H1 (cell line): ENCODE measurements at regions not wholly inside any gene's neighbourhood (a gene's known extent, or its start where the extent isn't known, plus 50 kb on each side); places are given as distances from the start of the nearest gene placed in this dataset.

Source experiments
- CTCF ChIA-PET: fragments of 300-600 bp; sonication (Branson Sonifier 250); formaldehyde crosslinking; loops from one replicate; lab custom pipeline; 2021; ENCODE audit not compliant: partially characterized antibody; lab: Charles Lee
- POLR2A ChIA-PET: fragments of 300-600 bp; sonication (Branson Sonifier 250); formaldehyde crosslinking; loops from one replicate; lab custom pipeline; 2021; ENCODE audit warnings: inconsistent platforms; ENCODE audit not compliant: partially characterized antibody; lab: Charles Lee
- DNase-seq, 2 experiments: peaks; one replicate each; pipeline versions ENCODE4 v3.0.0 to v3.0.0-alpha.2; 2010 to 2022; ENCODE audit warnings: low spot score in 2 of 2, low read depth in 1 of 2, mixed read lengths in 1 of 2
- FAIRE-seq: peaks from 2 replicates; lab custom pipeline; 2011; peaks lifted over from hg19 to GRCh38; lab: Jason Lieb, UNC
- H2AFZ ChIP-seq: 2 replicates; pipeline ENCODE4 v1.8.1; 2012; ENCODE audit warnings: low read length, inconsistent platforms
- H2AK5ac ChIP-seq: 2 replicates; pipeline ENCODE4 v1.6.1; 2013; ENCODE audit warnings: low read depth, low read length
- H2BK120ac ChIP-seq: replicated peaks from 2 replicates; pipeline ENCODE3; 2013; ENCODE audit warnings: low read depth, low read length, inconsistent platforms
- H2BK12ac ChIP-seq: 2 replicates; pipeline ENCODE4 v1.6.1; 2013; ENCODE audit warnings: low read depth, low read length
- H2BK15ac ChIP-seq: 2 replicates; pipeline ENCODE4 v1.6.1; 2013; ENCODE audit warnings: low read length
- H2BK20ac ChIP-seq: 2 replicates; pipeline ENCODE4 v1.6.1; 2013; ENCODE audit warnings: low read length
- H2BK5ac ChIP-seq: 2 replicates; pipeline ENCODE4 v1.6.1; 2013; ENCODE audit warnings: low read depth, low read length
- H3K14ac ChIP-seq: 2 replicates; pipeline ENCODE4 v1.6.1; 2013; ENCODE audit warnings: inconsistent platforms; ENCODE audit not compliant: insufficient read length
- H3K18ac ChIP-seq: 2 replicates; pipeline ENCODE4 v1.6.1; 2013; ENCODE audit warnings: low read length; ENCODE audit errors: extremely low read depth
- H3K23ac ChIP-seq: 2 replicates; pipeline ENCODE4 v1.6.1; 2013; ENCODE audit warnings: inconsistent platforms; ENCODE audit not compliant: insufficient read length
- H3K23me2 ChIP-seq: 2 replicates; pipeline ENCODE4 v1.6.1; 2013; ENCODE audit warnings: low read depth, low read length
- H3K27ac ChIP-seq: 2 replicates; pipeline ENCODE4 v1.6.1; 2011; ENCODE audit warnings: low read depth, low read length, inconsistent platforms
- H3K27me3 ChIP-seq, 4 experiments: replicated peaks in 1 of 4; 1 replicate in 1 of 4; 2 replicates in 3 of 4; pipeline versions ENCODE4 v1.6.1 to v1.8.1; 2011 to 2013; ENCODE audit warnings: low read length in 3 of 4, mild to moderate bottlenecking in 3 of 4, inconsistent platforms in 2 of 4, mixed read lengths in 2 of 4, moderate library complexity in 1 of 4; ENCODE audit not compliant: control insufficient read depth in 3 of 4, insufficient read depth in 3 of 4; ENCODE audit errors: extremely low read depth in 1 of 4
- H3K36me3 ChIP-seq, 4 experiments: 2 replicates each; pipeline versions ENCODE4 v1.6.1 to v1.8.1; 2011 to 2013; ENCODE audit warnings: mild to moderate bottlenecking in 4 of 4, low read length in 3 of 4, moderate library complexity in 2 of 4, control low read depth in 1 of 4, inconsistent platforms in 1 of 4; ENCODE audit not compliant: insufficient read depth in 4 of 4, control insufficient read depth in 2 of 4
- H3K4ac ChIP-seq: replicated peaks from 2 replicates; pipeline ENCODE3; 2013; ENCODE audit warnings: low read length, low read depth, mixed read lengths, inconsistent platforms; ENCODE audit not compliant: insufficient read length
- H3K4me1 ChIP-seq, 4 experiments: replicated peaks in 1 of 4; 1 replicate in 1 of 4; 2 replicates in 3 of 4; pipeline versions ENCODE4 v1.6.1 to v1.8.1; 2011 to 2013; ENCODE audit warnings: low read length in 3 of 4, inconsistent platforms in 2 of 4, mixed read lengths in 1 of 4; ENCODE audit not compliant: insufficient read depth in 4 of 4, control insufficient read depth in 3 of 4
- H3K4me2 ChIP-seq, 2 experiments: 2 replicates each; pipeline versions ENCODE4 v1.6.1 to v1.8.1; 2011 to 2013; ENCODE audit warnings: low read depth in 2 of 2, low read length in 2 of 2, control low read depth in 1 of 2, inconsistent platforms in 1 of 2, mild to moderate bottlenecking in 1 of 2; ENCODE audit not compliant: insufficient read depth in 1 of 2
- H3K4me3 ChIP-seq, 4 experiments: fragments of 200-600, 300-600 bp in 1 of 4; sonication (generic), shearing (Covaris generic), sonication (Bioruptor Twin) in 1 of 4; 2 replicates each; pipeline versions ENCODE4 v1.5.1 to v1.8.1; 2011 to 2016; ENCODE audit warnings: low read length in 4 of 4, low read depth in 3 of 4, control low read depth in 2 of 4, inconsistent platforms in 2 of 4, mild to moderate bottlenecking in 2 of 4, mixed read lengths in 1 of 4, moderate library complexity in 1 of 4; ENCODE audit not compliant: insufficient read depth in 2 of 4; ENCODE audit errors: extremely low read depth in 1 of 4
- H3K56ac ChIP-seq: replicated peaks from 2 replicates; pipeline ENCODE3; 2013; ENCODE audit warnings: low read depth, mild to moderate bottlenecking, mixed read lengths, low read length, inconsistent platforms; ENCODE audit not compliant: insufficient read length
- H3K79me1 ChIP-seq: 2 replicates; pipeline ENCODE4 v1.6.1; 2013; ENCODE audit warnings: low read depth, low read length, control low read depth
- H3K79me2 ChIP-seq, 2 experiments: 2 replicates each; pipeline versions ENCODE4 v1.6.1 to v1.8.1; 2012 to 2013; ENCODE audit warnings: low read length in 2 of 2, mild to moderate bottlenecking in 2 of 2, inconsistent platforms in 1 of 2; ENCODE audit not compliant: insufficient read depth in 2 of 2, control insufficient read depth in 1 of 2
- H3K9ac ChIP-seq, 4 experiments: replicated peaks in 1 of 4; 1 replicate in 1 of 4; 2 replicates in 3 of 4; pipeline versions ENCODE4 v1.6.1 to v1.8.1; 2011 to 2013; ENCODE audit warnings: low read depth in 3 of 4, low read length in 3 of 4, control low read depth in 2 of 4, mild to moderate bottlenecking in 2 of 4, moderate library complexity in 2 of 4, inconsistent platforms in 1 of 4; ENCODE audit errors: extremely low read depth in 1 of 4
- H3K9me3 ChIP-seq, 2 experiments: 2 replicates each; pipeline versions ENCODE4 v1.6.1 to v1.8.1; 2012 to 2013; ENCODE audit warnings: mild to moderate bottlenecking in 2 of 2, moderate library complexity in 2 of 2, control low read depth in 1 of 2, inconsistent platforms in 1 of 2, low read depth in 1 of 2, low read length in 1 of 2, mixed read lengths in 1 of 2; ENCODE audit not compliant: insufficient read depth in 2 of 2
- H4K20me1 ChIP-seq, 2 experiments: replicated peaks in 1 of 2; 2 replicates each; pipeline versions ENCODE3 to v1.8.1; 2011 to 2013; ENCODE audit warnings: inconsistent platforms in 2 of 2, low read length in 2 of 2, mild to moderate bottlenecking in 1 of 2; ENCODE audit not compliant: insufficient read depth in 2 of 2, control insufficient read depth in 1 of 2
- H4K5ac ChIP-seq: 2 replicates; pipeline ENCODE4 v1.6.1; 2013; ENCODE audit warnings: low read length, low read depth, mixed read lengths, inconsistent platforms; ENCODE audit not compliant: insufficient read length
- H4K8ac ChIP-seq: 2 replicates; pipeline ENCODE4 v1.8.0; 2013; ENCODE audit warnings: mild to moderate bottlenecking, moderate library complexity, low read length, inconsistent platforms; ENCODE audit not compliant: insufficient read depth; ENCODE audit errors: extremely low read depth
- H4K91ac ChIP-seq: replicated peaks from 2 replicates; pipeline ENCODE3; 2013; ENCODE audit warnings: low read length, mixed read lengths, inconsistent platforms; ENCODE audit not compliant: insufficient read length
- ASH2L ChIP-seq: fragments of 200-600, 300-600 bp; sonication (generic); IDR thresholded peaks from one replicate; pipeline ENCODE4 v1.7.1; 2017; ENCODE audit warnings: low read length
- CBX5 ChIP-seq: fragments of 300-800, 300-1000 bp; sonication (generic); IDR thresholded peaks from 2 replicates; pipeline ENCODE4 v1.7.1; 2016; ENCODE audit warnings: antibody characterized with exemption, low read length, low read depth
- CTBP2 ChIP-seq: IDR thresholded peaks from 2 replicates; pipeline ENCODE4 v1.7.0; 2011; ENCODE audit warnings: borderline replicate concordance, mild to moderate bottlenecking, moderate library complexity, mixed read lengths, low read length; ENCODE audit not compliant: insufficient read depth, insufficient read length
- MAFK ChIP-seq: IDR thresholded peaks from 2 replicates; pipeline ENCODE4 v1.6.1; 2012; ENCODE audit warnings: low read depth, mild to moderate bottlenecking, improper control_type of control experiment, low read length
- NRF1 ChIP-seq: IDR thresholded peaks from 2 replicates; pipeline ENCODE4 v1.6.1; 2011; ENCODE audit warnings: mild to moderate bottlenecking, low read depth, low read length, improper control_type of control experiment
- SIN3A ChIP-seq, 2 experiments: IDR thresholded peaks in 1 of 2; conservative IDR thresholded peaks in 1 of 2; 2 replicates each; pipeline ENCODE4 v1.6.1; 2011 to 2012; ENCODE audit warnings: low read length in 2 of 2, improper control_type of control experiment in 1 of 2, low read depth in 1 of 2, mild to moderate bottlenecking in 1 of 2
- SIX5 ChIP-seq: IDR thresholded peaks from 2 replicates; pipeline ENCODE4 v1.6.1; 2011; ENCODE audit warnings: mild to moderate bottlenecking, low read depth, low read length
- SP1 ChIP-seq: IDR thresholded peaks from 2 replicates; pipeline ENCODE4 v1.6.1; 2011; ENCODE audit warnings: low read depth, low read length
- YY1 ChIP-seq: IDR thresholded peaks from 2 replicates; pipeline ENCODE4 v1.6.1; 2011; ENCODE audit warnings: low read depth, mild to moderate bottlenecking, low read length
- WGBS, 2 experiments: shearing (Covaris generic) in 1 of 2; methylation state at CpG; one replicate each; pipeline versions ENCODE4 v1.1.6 to v1.1.7; 2013 to 2015; ENCODE audit warnings: low lambda C conversion rate in 2 of 2, mixed read lengths in 2 of 2, inconsistent platforms in 1 of 2, low coverage in 1 of 2, missing lambda C conversion rate in 1 of 2; ENCODE audit not compliant: insufficient replicate concordance in 2 of 2, insufficient coverage in 1 of 2, insufficient read length in 1 of 2; ENCODE audit errors: extremely low coverage in 1 of 2, missing lambda C conversion rate in 1 of 2; 5-methylcytosine and 5-hydroxymethylcytosine counted together
- TF ChIP-seq, protein P1 (sequence below): IDR thresholded peaks from 2 replicates; pipeline ENCODE4 v1.6.1; 2011; ENCODE audit warnings: low read depth, mild to moderate bottlenecking, low read length; ENCODE audit not compliant: insufficient read depth
- TF ChIP-seq, protein P2 (sequence below): IDR thresholded peaks from 2 replicates; pipeline ENCODE4 v1.6.1; 2012; ENCODE audit warnings: inconsistent platforms

DNA sequence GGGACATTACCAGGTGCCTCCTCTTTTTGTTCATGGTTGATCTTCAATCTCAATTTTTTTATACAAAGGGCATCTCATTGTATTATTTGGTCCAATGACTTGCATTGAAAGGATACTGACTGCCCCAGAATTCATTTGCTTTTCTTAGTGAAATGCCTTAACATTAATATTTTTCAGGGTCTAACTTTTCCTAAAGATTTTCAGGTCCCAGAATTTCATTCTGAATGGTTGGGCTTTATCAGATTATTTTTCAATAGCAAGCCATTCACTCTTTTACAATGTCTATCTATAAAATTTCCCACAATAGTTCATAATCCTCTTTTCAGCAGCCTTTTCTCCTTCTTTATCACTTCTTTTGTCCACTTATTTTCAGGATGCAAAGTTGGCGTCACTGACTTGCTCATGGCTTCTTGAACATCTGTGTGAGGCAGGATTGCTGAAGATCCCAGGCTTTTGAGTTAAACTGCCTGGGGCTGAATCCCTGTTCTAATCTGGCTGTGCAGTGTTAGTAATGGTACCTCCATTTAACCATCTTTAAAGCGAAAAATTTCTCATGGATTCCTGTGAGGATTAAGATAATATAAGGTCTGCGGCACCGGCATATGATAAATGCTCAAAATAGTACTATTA, 131.7 kb upstream of the HDAC9 start:
- no peak for DNase-seq
- H2AFZ ChIP-seq, result no peak overlapping the region
- no peak overlapping the region for H3K56ac ChIP-seq
- no peak overlapping the region for H2AK5ac ChIP-seq
- no peak overlapping the region for H4K5ac ChIP-seq
- no peaks in the 10 kb centered on the region for H3K23me2 ChIP-seq
- H4K8ac ChIP-seq, result no peak overlapping the region
- no peak overlapping the region for H3K9ac ChIP-seq
- TF ChIP-seq SIN3A (conservative IDR thresholded peaks at IDR 0.05 in 1 of 2, IDR thresholded peaks at IDR 0.05 in 1 of 2; ENCODE audit: low read depth in 1 of 2, low read length in 2 of 2) (no peak), SP1 (no peak), NRF1 (no peak), MAFK (no peak), SIX5 (no peak), CTBP2 (no peak), YY1 (no peak), ASH2L (no peak), CBX5 (no peak)
- TF ChIP-seq, protein P1, sequence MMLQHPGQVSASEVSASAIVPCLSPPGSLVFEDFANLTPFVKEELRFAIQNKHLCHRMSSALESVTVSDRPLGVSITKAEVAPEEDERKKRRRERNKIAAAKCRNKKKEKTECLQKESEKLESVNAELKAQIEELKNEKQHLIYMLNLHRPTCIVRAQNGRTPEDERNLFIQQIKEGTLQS, result no peak
- TF ChIP-seq, protein P2, sequence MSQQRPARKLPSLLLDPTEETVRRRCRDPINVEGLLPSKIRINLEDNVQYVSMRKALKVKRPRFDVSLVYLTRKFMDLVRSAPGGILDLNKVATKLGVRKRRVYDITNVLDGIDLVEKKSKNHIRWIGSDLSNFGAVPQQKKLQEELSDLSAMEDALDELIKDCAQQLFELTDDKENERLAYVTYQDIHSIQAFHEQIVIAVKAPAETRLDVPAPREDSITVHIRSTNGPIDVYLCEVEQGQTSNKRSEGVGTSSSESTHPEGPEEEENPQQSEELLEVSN, result no peak
- H2BK20ac ChIP-seq, result no peak overlapping the region
- H3K4me1 ChIP-seq, result peaks cover 0 to 5% (median 3%) of the 10 kb centered on the region in 4 experiments; a peak in 4 of 7 replicates
- no peak overlapping the region for H4K91ac ChIP-seq
- ChIA-PET POLR2A (no interaction called here), CTCF (interaction anchor here (0.9 to 1.7 kb wide), 3 partner anchors 11 to 207 kb away, joined by 3 to 10 read pairs (median 5); no protein-coding TSS in a partner anchor)
- H3K14ac ChIP-seq, result no peak overlapping the region
- no peak overlapping the region for H3K4ac ChIP-seq
- no peak overlapping the region for H2BK5ac ChIP-seq
- no peak overlapping the region for H2BK15ac ChIP-seq
- H3K4me2 ChIP-seq, result no peak overlapping the region
- no peaks in the 10 kb centered on the region for H3K36me3 ChIP-seq
- H3K27ac ChIP-seq, result no peak overlapping the region
- H3K4me3 ChIP-seq, result no peak overlapping the region
- no peaks in the 10 kb centered on the region for H3K79me2 ChIP-seq
- no peaks in the 10 kb centered on the region for H3K9me3 ChIP-seq
- no peak for FAIRE-seq
- no peak overlapping the region for H2BK12ac ChIP-seq
- no peak overlapping the region for H3K23ac ChIP-seq
- no peak overlapping the region for H2BK120ac ChIP-seq
- WGBS, 2 experiments, result 93% methylated on average over 4 of the region's 4 CpGs; no CpG with 5 or more reads in 1 of the 2 experiments
- H3K79me1 ChIP-seq, result no peaks in the 10 kb centered on the region
- H4K20me1 ChIP-seq, result no peaks in the 10 kb centered on the region
- no peak overlapping the region for H3K18ac ChIP-seq
- H3K27me3 ChIP-seq, result no peaks in the 10 kb centered on the region
